GM23338 (cell line): ENCODE measurements at regions not wholly inside any gene's neighbourhood (a gene's known extent, or its start where the extent isn't known, plus 50 kb on each side); places are given as distances from the start of the nearest gene placed in this dataset.

Experiments
- ATAC-seq: fragments of 200-7000 bp; cut with Tn5 transposase; 3 replicates; pipeline ENCODE4 v1.9.1; 2020
- DNase-seq: peaks from one replicate; pipeline ENCODE4 v3.0.0-alpha.2; 2015; ENCODE audit warnings: low spot score
- H2AFZ ChIP-seq: fragments of 200-600 bp; sonication (generic); 2 replicates; pipeline ENCODE4 v1.8.0; 2016; ENCODE audit warnings: antibody characterized with exemption, mild to moderate bottlenecking, moderate library complexity
- H3F3A ChIP-seq: fragments of 200-600 bp; sonication (generic); replicated peaks from 2 replicates; pipeline ENCODE4 v1.8.0; 2017; ENCODE audit warnings: antibody characterized with exemption, mixed run types, low read depth
- H3K27ac ChIP-seq: fragments of 200-600 bp; sonication (generic); 2 replicates; pipeline ENCODE4 v1.6.1; 2016; ENCODE audit warnings: low read depth
- H3K27me3 ChIP-seq: fragments of 200-600 bp; sonication (generic); 2 replicates; pipeline ENCODE4 v1.8.0; 2016; ENCODE audit warnings: mild to moderate bottlenecking, mixed run types, moderate library complexity; ENCODE audit not compliant: insufficient read depth
- H3K36me3 ChIP-seq: fragments of 200-600 bp; sonication (generic); 2 replicates; pipeline ENCODE4 v1.8.0; 2016; ENCODE audit warnings: mild to moderate bottlenecking; ENCODE audit not compliant: insufficient read depth
- H3K4me1 ChIP-seq: fragments of 200-600 bp; sonication (generic); 2 replicates; pipeline ENCODE4 v1.8.0; 2016; ENCODE audit warnings: mild to moderate bottlenecking, moderate library complexity; ENCODE audit not compliant: insufficient read depth
- H3K4me2 ChIP-seq: fragments of 200-600 bp; sonication (generic); 2 replicates; pipeline ENCODE4 v1.7.1; 2017; ENCODE audit warnings: mixed run types
- H3K4me3 ChIP-seq: fragments of 200-600 bp; sonication (generic); 2 replicates; pipeline ENCODE4 v1.6.1; 2016; ENCODE audit warnings: mixed run types
- H3K79me2 ChIP-seq: fragments of 200-600 bp; sonication (generic); replicated peaks from 2 replicates; pipeline ENCODE4 v1.8.0; 2017; ENCODE audit warnings: mild to moderate bottlenecking; ENCODE audit not compliant: insufficient read depth
- H3K9me2 ChIP-seq: fragments of 200-600 bp; sonication (generic); 2 replicates; pipeline ENCODE4 v1.8.0; 2017; ENCODE audit not compliant: insufficient read depth
- H4K20me1 ChIP-seq: fragments of 200-600 bp; sonication (generic); replicated peaks from 2 replicates; pipeline ENCODE4 v1.8.0; 2017; ENCODE audit warnings: mild to moderate bottlenecking; ENCODE audit not compliant: insufficient read depth
- H3K27ac Mint-ChIP-seq: 2 replicates; pipeline ENCODE4 v1.8.0; 2020; ENCODE audit warnings: inconsistent platforms, mild to moderate bottlenecking, moderate library complexity, mixed read lengths
- H3K27me3 Mint-ChIP-seq: 3 replicates; pipeline ENCODE4 v1.8.0; 2022; ENCODE audit warnings: low read depth, mild to moderate bottlenecking, moderate library complexity, mixed read lengths, inconsistent platforms; ENCODE audit not compliant: insufficient read depth, poor library complexity
- H3K36me3 Mint-ChIP-seq: 3 replicates; pipeline ENCODE4 v1.8.0; 2021; ENCODE audit warnings: low read depth, mild to moderate bottlenecking, inconsistent platforms, moderate library complexity, mixed read lengths
- H3K4me1 Mint-ChIP-seq: 3 replicates; pipeline ENCODE4 v1.8.0; 2020; ENCODE audit warnings: mild to moderate bottlenecking, inconsistent platforms, mixed read lengths
- H3K4me3 Mint-ChIP-seq: 3 replicates; pipeline ENCODE4 v1.8.0; 2021; ENCODE audit warnings: moderate library complexity, mild to moderate bottlenecking, inconsistent platforms, mixed read lengths
- H3K9me3 Mint-ChIP-seq: 3 replicates; pipeline ENCODE4 v1.8.0; 2020; ENCODE audit warnings: moderate library complexity, mild to moderate bottlenecking, inconsistent platforms, mixed read lengths
- CREB1 ChIP-seq: fragments of 250-450 bp; sonication (Bioruptor Pico); IDR thresholded peaks from 2 replicates; pipeline ENCODE4 v1.5.0; 2020; ENCODE audit warnings: low read depth, mild to moderate bottlenecking, moderate library complexity
- EZH2phosphoT487 ChIP-seq: fragments of 200-600 bp; sonication (generic); IDR thresholded peaks from one replicate; pipeline ENCODE4 v1.8.1; 2018; ENCODE audit warnings: antibody characterized with exemption; ENCODE audit not compliant: unreplicated experiment
- JUNB ChIP-seq: IDR thresholded peaks from one replicate; pipeline ENCODE4 v1.6.1; 2016; ENCODE audit warnings: antibody characterized with exemption; ENCODE audit not compliant: unreplicated experiment
- NANOG ChIP-seq: IDR thresholded peaks from 2 replicates; pipeline ENCODE4 v1.6.1; 2016; ENCODE audit warnings: antibody characterized with exemption, borderline replicate concordance
- POLR2AphosphoS5 ChIP-seq: IDR thresholded peaks from 2 replicates; pipeline ENCODE4 v1.6.1; 2016; ENCODE audit warnings: antibody characterized with exemption, low read depth
- ZNF114 ChIP-seq: fragments of 250-450 bp; sonication (Bioruptor Pico); IDR thresholded peaks from 2 replicates; pipeline ENCODE4 v1.5.0; 2020; ENCODE audit warnings: mild to moderate bottlenecking, moderate library complexity
- ZNF331 ChIP-seq: fragments of 250-450 bp; sonication (Bioruptor Pico); IDR thresholded peaks from 2 replicates; pipeline ENCODE4 v1.5.0; 2020; ENCODE audit warnings: low read depth, mild to moderate bottlenecking, moderate library complexity
- TF ChIP-seq, protein P1 (sequence below): fragments of 250-450 bp; sonication (Bioruptor Pico); IDR thresholded peaks from 2 replicates; pipeline ENCODE4 v1.5.0; 2020; ENCODE audit warnings: mild to moderate bottlenecking, moderate library complexity
- TF ChIP-seq, protein P2 (sequence below): IDR thresholded peaks from one replicate; pipeline ENCODE4 v1.6.1; 2018; ENCODE audit warnings: antibody characterized with exemption; ENCODE audit not compliant: unreplicated experiment

DNA sequence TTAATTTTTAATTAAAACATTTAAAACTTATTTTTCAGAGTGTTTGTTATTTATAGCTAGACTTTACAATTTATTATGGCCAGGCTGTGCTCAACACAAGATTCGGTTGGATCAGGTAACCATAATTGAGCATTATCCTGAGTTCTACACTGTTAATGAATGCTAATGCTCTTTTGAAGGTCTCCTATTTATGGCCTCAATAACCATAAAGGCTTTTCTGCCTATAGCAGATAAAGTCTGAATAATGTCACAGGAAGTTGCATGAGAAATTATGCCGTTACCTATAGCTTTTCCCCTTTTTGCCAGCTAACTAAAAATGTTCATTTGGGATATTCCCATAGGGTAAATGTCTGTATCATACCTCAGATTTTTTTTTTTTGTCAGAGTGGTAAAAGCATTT is 269.4 kb upstream of the E2F7 start:
- Histone ChIP-seq H4K20me1 (no peaks in the 10 kb centered on the region), H3K79me2 (no peaks in the 10 kb centered on the region), H3K4me2 (no peak overlapping the region), H3K4me3 (no peak overlapping the region), H3K36me3 (no peaks in the 10 kb centered on the region), H3K27ac (no peak overlapping the region), H3K4me1 (peaks cover 5% of the 10 kb centered on the region; the same call in 1 of the 2 replicates), H3K27me3 (no peaks in the 10 kb centered on the region), H2AFZ (no peak overlapping the region), H3K9me2 (no peaks in the 10 kb centered on the region), H3F3A (no peaks in the 10 kb centered on the region)
- Mint-ChIP-seq H3K9me3 (no peaks in the 10 kb centered on the region), H3K27ac (no peak overlapping the region), H3K27me3 (no peaks in the 10 kb centered on the region), H3K4me1 (peaks cover 8% of the 10 kb centered on the region; the same call in 1 of the 3 replicates), H3K4me3 (no peak overlapping the region), H3K36me3 (no peaks in the 10 kb centered on the region)
- TF ChIP-seq, protein P1, sequence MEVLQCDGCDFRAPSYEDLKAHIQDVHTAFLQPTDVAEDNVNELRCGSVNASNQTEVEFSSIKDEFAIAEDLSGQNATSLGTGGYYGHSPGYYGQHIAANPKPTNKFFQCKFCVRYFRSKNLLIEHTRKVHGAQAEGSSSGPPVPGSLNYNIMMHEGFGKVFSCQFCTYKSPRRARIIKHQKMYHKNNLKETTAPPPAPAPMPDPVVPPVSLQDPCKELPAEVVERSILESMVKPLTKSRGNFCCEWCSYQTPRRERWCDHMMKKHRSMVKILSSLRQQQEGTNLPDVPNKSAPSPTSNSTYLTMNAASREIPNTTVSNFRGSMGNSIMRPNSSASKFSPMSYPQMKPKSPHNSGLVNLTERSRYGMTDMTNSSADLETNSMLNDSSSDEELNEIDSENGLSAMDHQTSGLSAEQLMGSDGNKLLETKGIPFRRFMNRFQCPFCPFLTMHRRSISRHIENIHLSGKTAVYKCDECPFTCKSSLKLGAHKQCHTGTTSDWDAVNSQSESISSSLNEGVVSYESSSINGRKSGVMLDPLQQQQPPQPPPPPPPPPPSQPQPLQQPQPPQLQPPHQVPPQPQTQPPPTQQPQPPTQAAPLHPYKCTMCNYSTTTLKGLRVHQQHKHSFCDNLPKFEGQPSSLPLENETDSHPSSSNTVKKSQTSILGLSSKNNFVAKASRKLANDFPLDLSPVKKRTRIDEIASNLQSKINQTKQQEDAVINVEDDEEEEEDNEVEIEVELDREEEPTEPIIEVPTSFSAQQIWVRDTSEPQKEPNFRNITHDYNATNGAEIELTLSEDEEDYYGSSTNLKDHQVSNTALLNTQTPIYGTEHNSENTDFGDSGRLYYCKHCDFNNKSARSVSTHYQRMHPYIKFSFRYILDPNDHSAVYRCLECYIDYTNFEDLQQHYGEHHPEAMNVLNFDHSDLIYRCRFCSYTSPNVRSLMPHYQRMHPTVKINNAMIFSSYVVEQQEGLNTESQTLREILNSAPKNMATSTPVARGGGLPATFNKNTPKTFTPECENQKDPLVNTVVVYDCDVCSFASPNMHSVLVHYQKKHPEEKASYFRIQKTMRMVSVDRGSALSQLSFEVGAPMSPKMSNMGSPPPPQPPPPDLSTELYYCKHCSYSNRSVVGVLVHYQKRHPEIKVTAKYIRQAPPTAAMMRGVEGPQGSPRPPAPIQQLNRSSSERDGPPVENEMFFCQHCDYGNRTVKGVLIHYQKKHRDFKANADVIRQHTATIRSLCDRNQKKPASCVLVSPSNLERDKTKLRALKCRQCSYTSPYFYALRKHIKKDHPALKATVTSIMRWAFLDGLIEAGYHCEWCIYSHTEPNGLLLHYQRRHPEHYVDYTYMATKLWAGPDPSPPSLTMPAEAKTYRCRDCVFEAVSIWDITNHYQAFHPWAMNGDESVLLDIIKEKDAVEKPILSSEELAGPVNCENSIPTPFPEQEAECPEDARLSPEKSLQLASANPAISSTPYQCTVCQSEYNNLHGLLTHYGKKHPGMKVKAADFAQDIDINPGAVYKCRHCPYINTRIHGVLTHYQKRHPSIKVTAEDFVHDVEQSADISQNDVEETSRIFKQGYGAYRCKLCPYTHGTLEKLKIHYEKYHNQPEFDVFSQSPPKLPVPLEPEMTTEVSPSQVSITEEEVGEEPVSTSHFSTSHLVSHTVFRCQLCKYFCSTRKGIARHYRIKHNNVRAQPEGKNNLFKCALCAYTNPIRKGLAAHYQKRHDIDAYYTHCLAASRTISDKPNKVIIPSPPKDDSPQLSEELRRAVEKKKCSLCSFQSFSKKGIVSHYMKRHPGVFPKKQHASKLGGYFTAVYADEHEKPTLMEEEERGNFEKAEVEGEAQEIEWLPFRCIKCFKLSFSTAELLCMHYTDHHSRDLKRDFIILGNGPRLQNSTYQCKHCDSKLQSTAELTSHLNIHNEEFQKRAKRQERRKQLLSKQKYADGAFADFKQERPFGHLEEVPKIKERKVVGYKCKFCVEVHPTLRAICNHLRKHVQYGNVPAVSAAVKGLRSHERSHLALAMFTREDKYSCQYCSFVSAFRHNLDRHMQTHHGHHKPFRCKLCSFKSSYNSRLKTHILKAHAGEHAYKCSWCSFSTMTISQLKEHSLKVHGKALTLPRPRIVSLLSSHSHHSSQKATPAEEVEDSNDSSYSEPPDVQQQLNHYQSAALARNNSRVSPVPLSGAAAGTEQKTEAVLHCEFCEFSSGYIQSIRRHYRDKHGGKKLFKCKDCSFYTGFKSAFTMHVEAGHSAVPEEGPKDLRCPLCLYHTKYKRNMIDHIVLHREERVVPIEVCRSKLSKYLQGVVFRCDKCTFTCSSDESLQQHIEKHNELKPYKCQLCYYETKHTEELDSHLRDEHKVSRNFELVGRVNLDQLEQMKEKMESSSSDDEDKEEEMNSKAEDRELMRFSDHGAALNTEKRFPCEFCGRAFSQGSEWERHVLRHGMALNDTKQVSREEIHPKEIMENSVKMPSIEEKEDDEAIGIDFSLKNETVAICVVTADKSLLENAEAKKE = no peak
- no peak for TF ChIP-seq NANOG
- no peak for TF ChIP-seq ZNF114 (CRISPR knock-in tag)
- TF ChIP-seq POLR2AphosphoS5 = no peak
- no peak for TF ChIP-seq JUNB
- no peak for TF ChIP-seq ZNF331 (CRISPR knock-in tag)
- no peak for TF ChIP-seq CREB1 (CRISPR knock-in tag)
- TF ChIP-seq, protein P2, sequence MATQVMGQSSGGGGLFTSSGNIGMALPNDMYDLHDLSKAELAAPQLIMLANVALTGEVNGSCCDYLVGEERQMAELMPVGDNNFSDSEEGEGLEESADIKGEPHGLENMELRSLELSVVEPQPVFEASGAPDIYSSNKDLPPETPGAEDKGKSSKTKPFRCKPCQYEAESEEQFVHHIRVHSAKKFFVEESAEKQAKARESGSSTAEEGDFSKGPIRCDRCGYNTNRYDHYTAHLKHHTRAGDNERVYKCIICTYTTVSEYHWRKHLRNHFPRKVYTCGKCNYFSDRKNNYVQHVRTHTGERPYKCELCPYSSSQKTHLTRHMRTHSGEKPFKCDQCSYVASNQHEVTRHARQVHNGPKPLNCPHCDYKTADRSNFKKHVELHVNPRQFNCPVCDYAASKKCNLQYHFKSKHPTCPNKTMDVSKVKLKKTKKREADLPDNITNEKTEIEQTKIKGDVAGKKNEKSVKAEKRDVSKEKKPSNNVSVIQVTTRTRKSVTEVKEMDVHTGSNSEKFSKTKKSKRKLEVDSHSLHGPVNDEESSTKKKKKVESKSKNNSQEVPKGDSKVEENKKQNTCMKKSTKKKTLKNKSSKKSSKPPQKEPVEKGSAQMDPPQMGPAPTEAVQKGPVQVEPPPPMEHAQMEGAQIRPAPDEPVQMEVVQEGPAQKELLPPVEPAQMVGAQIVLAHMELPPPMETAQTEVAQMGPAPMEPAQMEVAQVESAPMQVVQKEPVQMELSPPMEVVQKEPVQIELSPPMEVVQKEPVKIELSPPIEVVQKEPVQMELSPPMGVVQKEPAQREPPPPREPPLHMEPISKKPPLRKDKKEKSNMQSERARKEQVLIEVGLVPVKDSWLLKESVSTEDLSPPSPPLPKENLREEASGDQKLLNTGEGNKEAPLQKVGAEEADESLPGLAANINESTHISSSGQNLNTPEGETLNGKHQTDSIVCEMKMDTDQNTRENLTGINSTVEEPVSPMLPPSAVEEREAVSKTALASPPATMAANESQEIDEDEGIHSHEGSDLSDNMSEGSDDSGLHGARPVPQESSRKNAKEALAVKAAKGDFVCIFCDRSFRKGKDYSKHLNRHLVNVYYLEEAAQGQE = no peak
- TF ChIP-seq EZH2phosphoT487 = no peak
- DNase-seq (no peak), ATAC-seq (no peak)
